22Rv1 (cell line): ENCODE measurements at regions not wholly inside any gene's neighbourhood (a gene's known extent, or its start where the extent isn't known, plus 50 kb on each side); places are given as distances from the start of the nearest gene placed in this dataset.
"Not testable (repeated sequence)": the region's sequence is repeated elsewhere in the genome, so short reads cannot be mapped to it uniquely, and the experiment has no call there.

ENCODE experiments used
- H3K27ac ChIP-seq: fragments of 450-650 bp; 2 replicates; pipeline ENCODE4 v1.5.1; 2017
- CTCF ChIP-seq: fragments of 450-650 bp; IDR thresholded peaks from 2 replicates; pipeline ENCODE4 v1.5.1; 2017; ENCODE audit warnings: mild to moderate bottlenecking
- ZFX ChIP-seq: fragments of 450-650 bp; IDR thresholded peaks from 2 replicates; pipeline ENCODE4 v1.6.1; 2017; ENCODE audit warnings: antibody characterized with exemption, borderline replicate concordance

DNA sequence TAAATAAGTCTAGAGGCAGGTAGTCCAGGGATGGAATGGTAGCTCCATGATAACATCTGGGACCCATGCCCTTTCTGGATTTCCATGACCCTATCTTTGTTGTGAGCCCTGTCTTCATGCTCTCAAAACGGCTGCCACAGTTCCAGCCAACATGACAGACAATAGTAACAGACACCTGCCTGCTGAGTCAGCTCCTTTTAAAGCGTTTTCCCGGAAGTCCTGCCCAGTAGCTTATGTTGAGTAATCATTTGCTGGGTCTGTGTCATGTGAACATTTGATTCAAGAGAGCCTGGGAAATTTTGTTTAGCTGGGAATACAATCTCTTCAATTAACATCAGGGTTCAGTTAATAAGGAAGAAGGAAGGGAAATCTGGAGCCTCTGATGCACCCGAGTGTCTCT is 262.2 kb upstream of the SULF2 start:
- TF ChIP-seq CTCF (no peak), ZFX (no peak)
- H3K27ac ChIP-seq, result no peak overlapping the region

- TF ChIP-seq ZFX, result no peak
- no peak for TF ChIP-seq CTCF
- H3K27ac ChIP-seq, result no peak overlapping the region
Measured at GRCh38 chr20:48042628-48043027, 257.3 kb upstream of the SULF2 start.

- H3K27ac ChIP-seq, result no peak overlapping the region
- TF ChIP-seq ZFX (no peak), CTCF (no peak)
Measured at GRCh38 chr20:48041078-48041780, 255.9 kb upstream of the SULF2 start.

GRCh38 chr20:48040491-48040890 is 255.2 kb upstream of the SULF2 start:
- no peak overlapping the region for H3K27ac ChIP-seq
- TF ChIP-seq CTCF (no peak), ZFX (no peak)

GRCh38 chr20:48040051-48040450 is 254.8 kb upstream of the SULF2 start:
- no peak overlapping the region for H3K27ac ChIP-seq
- TF ChIP-seq CTCF (no peak), ZFX (no peak)

DNA sequence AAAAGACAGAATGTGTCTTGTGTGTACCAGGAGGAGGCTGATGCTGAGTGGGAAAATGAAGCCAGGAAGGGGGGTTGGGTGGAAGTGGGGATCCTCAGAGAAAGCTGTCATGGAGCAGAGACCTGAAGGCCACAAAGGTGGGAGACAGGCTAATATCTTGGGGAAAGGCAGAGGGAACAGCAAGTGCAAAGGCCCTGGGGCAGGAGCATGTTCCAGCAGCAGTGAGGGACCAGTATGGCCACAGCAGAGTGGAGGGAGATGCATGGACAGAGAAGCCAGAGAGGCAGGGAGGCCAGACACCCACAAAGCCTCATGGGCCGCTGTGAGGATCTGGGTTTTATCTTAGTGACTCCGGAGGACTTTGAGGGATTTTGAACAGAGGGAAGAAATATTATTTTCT is 254.2 kb upstream of the SULF2 start:
- TF ChIP-seq ZFX, result no peak
- no peak for TF ChIP-seq CTCF

DNA sequence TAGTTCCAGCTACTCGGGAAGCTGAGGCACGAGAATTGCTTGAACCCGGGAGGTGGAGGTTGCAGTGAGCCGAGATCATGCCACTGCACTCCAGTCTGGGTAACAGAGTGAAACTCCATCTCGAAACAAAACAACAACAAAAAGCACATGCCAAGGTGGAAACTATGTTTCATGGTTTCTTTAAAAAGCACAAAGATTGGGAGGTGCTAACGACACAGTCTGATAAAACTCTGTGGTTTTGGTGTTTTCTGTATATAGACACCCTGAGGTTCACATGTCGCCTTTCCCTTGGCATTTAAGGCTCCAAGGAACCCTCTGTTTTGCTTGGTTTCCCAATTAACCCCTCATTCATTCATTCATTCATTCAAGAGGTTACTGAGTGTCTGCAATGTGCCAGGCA is 253.4 kb upstream of the SULF2 start:
- TF ChIP-seq CTCF (no peak), ZFX (no peak)
- H3K27ac ChIP-seq, result no peak overlapping the region

More for the DNA sequence above, 254.2 kb upstream of the SULF2 start:
- no peak overlapping the region for H3K27ac ChIP-seq

DNA sequence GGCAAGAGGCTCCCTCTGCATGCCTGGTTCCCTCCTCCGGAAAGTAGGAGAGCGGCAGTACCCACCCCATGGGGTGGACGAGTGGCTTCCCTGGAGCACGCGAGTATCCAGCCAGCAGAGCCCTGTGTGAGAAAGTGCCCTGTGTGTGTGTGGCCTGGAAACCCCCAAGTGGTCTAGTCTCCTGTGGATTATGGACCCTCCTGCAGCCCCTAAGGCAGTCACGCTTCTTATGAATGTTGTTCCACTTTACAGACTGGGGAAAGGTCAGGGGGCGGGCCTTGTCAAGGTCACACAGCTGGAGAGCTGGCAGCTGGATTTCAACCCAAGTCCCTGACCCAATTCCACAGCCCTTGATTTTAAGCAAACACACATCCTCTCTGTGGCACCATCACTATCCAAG is 252.5 kb upstream of the SULF2 start:
- H3K27ac ChIP-seq, result not testable (repeated sequence)
